Ammon's horn (tissue), 1 donor: ENCODE measurements at regions not wholly inside any gene's neighbourhood (a gene's known extent, or its start where the extent isn't known, plus 50 kb on each side); places are given as distances from the start of the nearest gene placed in this dataset.

Source experiments
- DNase-seq: peaks from one replicate; pipeline ENCODE4 v3.0.0-alpha.2; 2016; ENCODE audit warnings: low spot score

DNA sequence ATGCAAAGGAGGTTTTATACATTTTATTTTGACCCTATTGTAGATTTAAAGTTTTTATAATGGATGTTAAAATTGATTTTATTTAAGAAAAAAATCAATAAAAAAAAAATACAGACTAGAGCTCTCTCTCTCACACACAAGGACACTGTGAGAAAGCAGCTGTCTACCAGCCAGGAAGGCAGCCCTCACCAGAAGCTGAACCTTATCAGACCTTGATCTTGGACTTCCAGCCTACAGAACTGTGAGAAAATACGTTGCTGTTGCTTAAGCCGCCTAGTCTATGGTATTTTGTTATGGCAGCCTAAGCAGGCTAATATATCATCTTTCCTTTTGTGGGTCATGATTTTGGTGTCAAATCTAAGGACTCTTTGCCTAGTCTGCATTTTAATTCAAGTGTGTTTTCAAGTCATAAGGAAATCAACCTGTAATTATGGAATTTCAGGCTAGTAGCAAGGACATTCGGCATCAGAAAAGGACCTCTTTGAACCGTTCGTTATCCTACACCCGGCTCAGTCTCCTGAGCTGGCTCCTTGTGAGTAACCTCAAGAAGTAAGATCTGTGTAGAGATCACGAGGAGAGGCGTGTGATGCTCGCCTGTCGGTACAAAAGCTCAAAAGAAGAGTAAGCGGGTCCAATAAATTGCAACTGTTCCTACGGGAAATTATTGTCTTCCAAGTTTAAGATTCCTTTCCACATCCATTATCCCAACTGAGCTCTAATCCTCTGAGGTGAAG, 98.2 kb downstream of the PDCL3 start:
- no peak for DNase-seq

DNA sequence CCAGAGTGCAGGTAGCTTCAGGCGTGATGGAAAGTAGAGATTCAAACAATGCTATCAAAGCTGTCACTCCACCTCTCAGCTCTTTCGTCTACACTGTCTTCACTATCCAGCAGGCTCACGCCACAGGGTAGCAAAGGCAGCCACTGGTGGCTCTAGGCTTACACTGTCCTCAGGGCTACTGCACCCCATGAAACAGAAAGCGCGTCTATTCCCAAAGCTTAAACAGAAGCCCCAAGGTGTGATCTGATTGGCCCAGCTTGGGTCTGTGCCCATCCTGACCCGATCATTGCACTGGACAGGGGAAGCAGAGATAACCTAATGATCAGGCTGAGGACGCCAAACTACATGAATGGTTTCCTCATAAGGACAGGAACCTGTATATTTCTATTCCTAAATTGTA, 100.1 kb downstream of the PDCL3 start:
- no peak for DNase-seq

DNA sequence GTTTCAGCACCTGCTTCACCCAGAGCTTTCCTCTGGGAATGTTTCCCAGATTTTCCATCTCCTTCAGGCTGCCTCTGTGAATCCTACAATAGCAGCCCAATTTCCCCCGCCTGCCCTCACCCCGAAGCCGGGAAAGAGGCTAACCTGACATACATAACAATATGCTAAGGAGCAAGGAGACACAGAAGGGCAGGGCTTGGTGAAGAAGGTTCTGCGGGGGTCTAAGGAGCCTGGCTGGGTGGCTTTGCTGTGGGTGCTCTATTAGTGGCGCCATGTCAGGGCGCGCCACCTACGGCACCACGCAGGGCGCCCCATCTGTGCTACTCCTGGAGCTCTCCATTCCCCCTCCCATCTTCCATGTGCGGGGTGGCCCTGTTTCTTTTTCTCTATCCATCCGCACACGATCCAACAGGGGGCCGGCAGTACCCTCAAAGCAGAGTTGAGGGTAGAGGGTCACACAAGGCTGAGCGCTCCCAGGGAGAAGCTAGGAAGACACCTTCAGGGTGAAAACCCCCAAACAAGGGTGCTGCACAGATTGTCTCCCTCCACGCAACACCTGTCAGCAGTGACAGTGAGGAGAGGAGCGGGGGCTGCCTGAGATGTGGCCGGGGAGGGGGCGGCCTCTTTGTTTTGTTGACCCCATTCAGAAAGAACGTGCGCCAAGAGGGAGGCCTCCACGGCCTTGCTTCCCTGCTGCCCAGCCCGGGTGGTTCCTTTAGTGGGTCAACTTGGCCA, 101.4 kb downstream of the PDCL3 start:
- DNase-seq = no peak

DNA sequence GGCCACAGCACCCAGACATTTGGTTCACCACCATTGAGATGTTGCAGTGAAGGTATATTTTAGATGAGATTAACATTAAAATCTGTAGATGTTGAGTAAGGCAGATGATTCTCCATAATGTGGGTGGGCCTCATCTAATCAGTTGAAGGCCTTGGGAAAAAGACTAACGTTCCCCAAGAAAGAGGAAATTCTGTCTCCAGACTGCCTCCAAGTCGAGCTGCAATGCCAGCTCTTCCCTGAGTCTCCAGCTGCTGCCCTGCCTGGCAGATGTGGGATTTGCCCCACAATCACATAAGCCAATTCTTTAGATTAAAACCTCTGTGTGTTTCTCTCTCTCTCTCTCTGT, 101.9 kb downstream of the PDCL3 start:
- no peak for DNase-seq

DNA sequence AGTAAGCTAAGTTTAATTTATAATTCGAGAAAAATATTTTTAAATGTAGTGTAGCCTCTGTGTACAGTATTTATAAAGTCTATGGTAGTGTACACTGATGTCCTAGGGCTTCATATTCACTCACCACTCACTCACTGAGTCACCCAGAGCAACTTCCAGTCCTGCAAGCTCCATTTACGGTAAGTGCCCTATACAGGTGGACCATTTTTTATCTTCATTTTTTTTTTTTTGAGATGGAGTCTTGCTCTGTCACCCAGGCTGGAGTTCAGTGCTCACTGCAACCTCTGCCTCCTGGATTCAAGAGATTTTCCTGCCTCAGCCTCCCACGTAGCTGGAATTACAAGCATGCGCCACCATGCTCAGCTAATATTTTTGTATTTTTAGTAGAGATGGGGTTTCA, 104.2 kb downstream of the PDCL3 start:
- DNase-seq = no peak

DNA sequence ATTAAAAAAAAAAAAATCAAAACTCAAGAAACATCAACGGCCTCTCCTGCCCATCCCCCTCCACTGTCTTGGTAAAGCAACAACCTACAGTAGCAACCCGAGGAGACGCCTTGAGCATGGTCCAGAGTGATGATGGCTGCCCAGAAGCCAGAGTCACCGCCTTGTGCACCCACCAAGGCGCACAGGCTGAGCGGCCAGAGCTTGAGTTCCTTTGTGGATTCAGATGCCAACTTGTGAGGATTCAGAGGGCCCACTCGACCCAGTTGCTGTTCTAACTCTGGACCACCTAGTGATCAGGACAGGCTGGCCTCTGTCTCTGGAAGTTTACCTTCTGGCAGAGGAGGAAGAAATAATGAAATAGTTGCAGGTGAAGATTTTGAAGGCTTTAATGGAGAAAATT, 105.0 kb downstream of the PDCL3 start:
- DNase-seq = no peak

DNA sequence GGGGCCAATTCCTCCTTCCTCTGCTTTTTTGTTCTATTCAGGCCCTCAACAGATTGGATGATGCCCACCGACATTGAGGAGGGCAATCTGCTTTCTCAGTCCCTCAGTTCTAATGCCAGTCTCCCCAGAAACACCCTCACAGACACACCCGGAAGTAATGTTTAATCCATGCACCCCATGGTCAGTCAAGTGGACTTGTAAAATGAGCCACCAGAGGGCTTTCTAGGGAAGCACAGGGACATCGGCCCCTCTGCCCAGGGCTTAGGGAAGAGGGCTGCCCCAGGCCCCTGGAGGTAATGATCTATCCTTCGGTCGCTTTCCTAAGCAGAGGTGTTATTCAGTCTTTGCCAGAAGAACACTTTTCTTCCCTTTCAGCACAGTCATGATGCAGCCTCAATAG, 107.4 kb downstream of the PDCL3 start:
- DNase-seq = no peak

DNA sequence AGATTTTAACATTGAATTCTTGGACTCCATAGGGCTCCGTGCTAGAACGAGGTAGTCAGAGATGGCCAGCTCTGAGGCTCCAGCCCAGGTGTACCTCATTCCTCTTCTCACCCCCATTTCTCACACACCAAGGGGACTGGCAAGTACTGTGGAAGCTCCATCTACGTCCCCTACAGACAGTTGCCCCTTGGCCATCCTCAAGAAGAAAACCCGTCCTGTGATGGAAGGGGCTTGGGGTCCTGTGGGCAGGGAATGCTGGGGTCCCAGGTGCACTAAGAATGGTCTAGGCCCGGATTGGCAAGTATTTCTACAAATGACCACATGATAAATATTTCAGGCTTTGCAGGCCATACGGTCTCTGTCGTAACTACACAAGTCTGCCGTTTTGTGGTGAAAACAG, 110.3 kb downstream of the PDCL3 start:
- DNase-seq = no peak

DNA sequence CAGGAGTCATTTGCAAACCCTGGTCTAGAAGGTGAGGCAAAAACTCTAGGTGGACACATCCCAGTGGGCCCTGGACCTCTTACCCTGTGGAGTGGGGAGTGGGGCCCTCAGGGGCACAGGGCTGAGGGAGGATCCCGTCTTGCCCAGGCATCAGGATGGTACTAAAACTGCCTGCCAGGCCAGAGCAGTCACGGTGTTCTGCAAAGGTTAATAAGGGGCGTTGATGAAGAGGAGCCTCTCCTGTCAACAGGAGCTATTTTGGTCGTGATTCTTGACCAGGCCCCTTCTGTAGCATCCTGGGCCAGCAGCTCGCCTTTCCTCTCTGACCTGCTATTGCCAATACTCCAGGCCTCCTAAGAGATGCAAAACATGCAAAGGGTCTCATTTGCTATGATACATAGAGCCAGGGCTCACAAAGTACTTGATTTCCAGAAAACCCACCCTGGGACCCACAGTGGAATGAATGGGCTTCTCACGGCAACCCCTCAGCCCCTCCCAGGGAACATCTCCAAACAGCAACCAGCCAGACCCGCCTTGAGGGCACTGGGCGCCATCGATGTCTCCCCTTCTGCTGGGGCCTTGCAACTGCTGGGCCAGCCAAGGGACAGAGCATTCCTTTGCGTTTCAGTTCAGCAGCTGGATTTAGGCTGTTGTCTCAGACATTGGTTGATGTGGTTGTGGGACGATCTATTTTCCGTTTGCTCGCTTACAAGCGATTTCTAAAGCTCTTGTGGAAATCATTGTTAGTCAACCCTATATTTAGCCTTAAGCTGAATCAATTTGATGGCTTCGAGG, 111.1 kb downstream of the PDCL3 start:
- no peak for DNase-seq

DNA sequence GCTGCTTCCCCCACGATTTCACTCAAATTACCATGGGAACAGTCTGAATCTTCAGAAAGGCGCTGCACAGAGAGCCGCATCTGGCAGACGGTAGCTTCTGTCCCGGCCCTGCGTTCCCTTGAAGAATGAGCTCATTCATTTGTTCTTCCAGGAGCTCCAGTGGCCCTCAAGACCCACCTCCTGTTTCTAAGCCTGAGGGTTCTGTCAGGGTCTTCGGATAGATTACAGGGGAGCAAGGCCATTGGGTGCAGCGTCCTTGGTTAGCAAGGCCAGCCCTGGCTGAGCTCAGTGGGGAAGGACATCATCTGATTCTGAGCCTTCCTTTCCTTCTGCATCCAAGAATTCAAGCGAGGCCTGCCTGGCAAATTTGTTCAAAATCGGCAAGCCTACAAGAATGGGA, 111.9 kb downstream of the PDCL3 start:
- DNase-seq = peak; percentile 22

DNA sequence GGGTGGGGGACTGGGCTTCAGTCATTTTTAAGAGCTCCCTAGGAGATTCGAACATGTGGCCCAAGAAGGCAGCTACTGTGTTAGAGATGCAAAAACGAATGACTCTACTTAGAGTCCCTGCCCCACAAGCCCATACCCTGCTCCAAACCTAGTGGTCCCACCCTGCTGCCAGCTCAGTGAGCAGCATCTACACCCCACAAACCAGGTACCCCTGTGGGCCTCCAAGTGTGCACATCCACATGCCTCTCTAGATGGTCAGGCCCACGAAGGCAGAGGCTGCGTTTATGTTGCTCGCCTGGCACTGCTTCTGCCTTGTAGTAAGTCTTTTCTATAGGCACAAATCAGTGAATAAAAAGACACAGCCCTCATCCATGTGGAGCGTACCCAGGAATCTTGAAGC, 112.6 kb downstream of the PDCL3 start:
- no peak for DNase-seq

DNA sequence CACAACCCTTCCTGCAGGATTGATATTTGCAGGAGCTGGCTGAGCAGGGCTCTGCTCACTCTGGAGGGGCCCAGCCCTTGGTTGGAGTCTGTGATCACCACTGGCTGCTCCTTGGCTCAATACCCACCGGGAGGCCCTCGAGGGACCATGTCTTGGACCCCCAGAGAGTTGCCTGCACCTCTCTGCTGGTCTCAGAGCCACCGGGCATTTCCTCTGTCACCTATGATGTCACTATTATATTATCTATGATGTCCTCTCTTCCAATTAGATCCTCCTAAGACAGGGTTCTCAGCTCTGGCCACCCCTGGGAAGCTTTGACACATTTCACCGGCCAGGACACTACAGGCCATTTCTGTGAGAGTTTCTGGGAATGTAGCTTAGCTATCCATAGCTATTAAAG, 113.1 kb downstream of the PDCL3 start:
- DNase-seq = no peak

DNA sequence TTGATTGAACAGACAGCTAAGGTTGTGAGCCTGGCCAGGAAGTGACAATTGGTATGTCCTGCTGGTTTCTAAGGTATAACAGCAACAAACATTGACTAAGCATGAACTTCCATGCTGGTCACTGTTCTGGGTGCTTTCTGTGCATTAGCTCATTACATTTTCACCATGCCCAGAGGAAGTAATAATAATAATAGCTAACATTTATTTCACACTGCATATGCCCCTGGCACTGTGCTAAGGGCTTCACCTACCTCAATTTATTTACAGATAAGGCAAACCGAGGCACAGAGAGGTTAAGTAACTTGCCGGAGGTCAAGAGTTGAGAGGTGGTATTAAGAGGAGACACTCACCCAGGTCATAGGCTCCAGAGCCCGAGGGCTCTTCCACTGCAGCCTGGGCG, 113.6 kb downstream of the PDCL3 start:
- no peak for DNase-seq

DNA sequence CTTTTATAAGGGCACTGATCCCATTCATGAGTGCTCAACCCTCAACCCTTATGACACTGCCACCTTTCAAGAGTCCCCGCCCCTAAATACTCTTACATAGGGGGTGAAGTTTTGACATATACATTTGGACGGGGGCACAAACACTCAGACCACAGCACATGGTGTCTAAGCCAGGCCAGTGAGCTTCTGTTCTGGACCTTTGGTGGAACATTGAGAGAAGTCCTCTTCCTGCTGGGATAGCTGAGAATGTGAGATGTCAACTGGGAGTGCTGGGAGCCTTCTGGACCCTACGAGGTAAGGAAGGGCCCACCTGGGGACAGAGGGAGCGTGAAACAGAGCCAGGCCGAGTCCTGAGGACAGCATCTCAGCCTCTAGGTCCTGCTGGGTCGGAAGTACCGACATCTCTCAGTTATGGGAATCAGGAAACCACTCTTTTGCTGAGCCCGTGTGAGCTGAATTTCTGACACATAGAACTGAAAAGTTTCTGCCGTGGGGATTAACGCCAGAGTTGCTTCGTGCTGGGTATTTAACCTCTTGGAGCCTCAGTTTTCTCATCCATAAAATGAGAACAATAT, 114.9 kb downstream of the PDCL3 start:
- DNase-seq = no peak

DNA sequence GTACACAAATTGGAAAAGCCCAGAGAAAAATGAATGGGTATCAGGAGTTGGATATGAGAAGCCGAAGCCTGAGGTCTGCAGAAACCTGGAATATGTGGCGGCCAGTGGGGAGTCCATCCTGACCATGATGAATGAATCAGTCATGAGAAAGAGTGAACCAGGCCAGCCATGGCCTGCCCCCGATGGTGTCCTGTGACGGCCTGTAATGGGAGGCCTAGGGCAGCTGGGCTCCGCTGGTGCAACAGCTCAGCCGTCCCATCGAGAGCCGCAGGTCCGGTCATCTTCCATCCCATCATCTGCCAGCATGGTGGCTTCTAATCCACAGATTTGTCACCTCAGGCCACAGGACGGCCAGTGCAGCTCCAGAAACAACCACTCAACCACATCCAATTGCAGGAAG, 116.4 kb downstream of the PDCL3 start:
- no peak for DNase-seq

DNA sequence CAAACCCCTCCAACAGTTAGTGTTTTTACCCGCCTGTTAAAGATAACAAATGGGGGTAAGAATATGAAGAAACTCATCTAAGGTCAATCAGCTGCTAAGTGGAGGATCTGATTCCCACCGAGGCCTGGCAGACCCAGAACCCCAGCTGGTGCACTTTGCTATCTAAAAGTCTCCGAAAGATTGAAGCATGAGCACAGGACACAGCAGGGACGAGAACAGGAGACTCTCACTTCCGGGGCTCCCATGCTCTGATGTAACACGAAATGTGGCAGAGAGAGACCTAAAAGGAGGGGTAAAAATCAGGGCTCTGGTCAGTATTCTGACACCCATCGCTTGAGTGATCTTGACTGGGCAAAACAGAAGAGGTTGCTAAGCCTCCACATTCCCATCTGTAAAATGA, 119.7 kb downstream of the PDCL3 start:
- no peak for DNase-seq

DNA sequence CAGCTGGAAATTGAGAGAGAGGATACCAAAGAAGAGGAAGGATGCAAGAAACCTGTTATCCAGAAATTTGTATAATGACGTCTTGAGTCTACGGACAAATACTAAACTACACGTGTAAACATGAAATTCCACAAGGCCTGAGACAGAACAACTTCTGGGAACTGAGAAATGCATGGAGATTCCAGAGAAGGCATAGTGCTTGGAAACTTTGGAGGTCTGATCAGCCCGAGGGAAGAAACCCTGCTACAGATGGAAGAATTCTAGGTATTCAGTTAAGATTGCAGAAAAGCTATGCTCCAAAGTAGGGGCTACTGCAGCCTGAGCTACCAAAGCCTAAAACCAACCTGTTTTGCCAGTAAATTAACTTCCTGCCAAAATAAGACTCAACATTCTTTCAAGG, 120.4 kb downstream of the PDCL3 start:
- no peak for DNase-seq

DNA sequence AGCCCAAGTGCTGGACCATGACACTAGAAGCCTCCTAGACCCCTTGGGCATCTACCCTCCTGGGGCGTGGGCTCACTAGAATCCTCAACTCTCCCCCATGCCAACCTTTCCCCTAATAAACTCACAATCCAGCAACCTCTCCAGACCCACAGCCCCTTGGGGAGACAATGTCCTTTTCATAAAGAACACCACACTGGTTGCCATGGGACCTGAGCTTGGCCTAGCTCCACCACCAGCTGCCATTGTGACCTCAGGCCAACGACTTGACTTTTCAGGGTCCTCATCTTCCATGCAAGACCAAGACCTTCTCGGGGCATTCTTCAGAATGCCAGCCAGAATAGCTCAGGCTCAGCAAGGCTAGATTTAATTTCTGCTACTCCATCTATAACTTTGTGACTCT, 128.1 kb upstream of the NPAS2 start:
- no peak for DNase-seq

DNA sequence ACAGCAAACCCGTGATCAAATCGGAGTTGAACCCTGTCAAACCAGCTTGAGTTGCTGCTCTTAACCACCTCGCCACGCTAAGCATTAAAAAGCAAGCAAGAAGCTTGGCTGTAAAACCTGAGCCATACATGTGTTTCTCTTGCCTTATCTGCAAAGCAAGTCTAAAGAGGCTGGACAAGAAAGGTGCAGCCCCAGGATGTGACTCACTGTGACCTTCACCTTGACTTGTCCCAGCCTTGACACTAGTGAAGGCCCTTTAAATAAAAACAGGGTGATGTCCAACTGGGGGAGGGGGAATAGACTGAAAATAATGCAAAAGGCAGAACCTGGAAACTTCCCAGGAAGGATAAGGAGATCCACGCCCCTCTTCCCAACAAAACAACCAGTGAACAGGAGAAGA, 127.6 kb upstream of the NPAS2 start:
- no peak for DNase-seq

DNA sequence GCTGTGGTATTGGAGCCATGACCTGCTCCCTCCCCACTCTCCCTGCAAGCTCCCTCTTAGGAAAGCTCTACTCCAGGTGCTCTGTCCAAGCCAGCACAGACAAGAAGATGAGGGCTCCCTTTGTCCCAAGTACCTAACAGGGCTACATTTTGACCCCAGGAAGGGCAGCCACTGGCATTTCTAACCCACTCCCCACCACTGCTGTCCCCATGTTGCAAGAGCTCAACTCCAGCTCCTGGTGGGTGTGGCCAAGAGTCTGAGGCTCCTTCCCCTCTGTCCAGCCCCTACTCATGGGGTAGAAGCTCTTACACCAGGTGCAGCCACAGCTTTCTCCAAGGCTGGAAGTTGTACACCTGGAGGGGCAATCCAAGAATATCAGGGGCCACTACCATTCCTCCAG, 127.0 kb upstream of the NPAS2 start:
- DNase-seq = no peak

DNA sequence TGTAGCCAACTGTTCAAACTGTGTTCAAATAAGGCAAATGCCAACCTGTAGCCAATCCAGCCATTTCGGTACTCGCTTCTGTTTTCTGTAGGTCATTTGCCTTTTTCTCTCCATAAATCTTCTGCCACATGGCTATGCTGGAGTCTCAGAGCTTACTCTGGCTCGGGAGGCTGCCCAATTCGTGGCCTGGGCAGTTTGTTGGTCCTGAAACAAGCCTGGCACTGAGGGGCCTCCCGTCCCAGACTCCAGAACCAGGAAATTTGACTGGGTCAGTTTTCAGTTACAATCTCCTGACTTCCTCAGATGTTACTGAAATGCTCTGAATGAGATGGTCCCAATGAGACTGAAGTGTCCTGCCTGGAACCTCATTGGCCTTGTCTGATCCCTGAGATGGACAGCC, 120.8 kb upstream of the NPAS2 start:
- no peak for DNase-seq

DNA sequence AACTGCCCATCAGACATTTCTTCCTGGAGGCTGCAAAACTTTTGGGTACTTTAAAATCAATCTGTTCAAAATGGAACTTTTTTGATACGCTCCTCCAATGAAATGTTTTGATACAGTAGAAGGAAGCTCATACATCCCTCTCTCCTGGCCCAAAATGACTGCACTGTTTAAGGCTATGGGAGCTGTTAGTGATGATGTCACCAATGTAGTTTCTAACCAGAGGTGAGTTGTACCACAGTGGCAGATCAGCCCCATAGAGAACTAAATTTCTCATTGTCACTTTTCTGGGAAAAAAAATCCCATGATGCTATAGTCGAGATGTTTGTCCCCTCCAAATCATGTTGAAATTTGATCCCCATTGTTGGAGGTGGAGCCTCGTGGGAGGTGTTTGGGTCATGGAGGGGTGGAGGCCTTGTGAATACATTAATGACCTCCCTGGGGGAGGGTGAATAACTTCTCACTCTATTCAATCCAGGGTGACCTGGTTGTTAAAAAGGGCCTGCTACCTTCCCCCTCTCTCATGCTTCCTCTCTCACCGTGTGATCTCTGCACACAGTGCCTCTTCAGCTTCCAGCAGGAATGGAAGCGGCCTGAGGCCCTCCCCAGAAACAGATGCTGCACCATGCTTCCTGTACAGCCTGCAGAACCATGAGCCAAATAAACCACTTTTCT, 117.4 kb upstream of the NPAS2 start:
- no peak for DNase-seq
